K562 (cell line): ENCODE measurements at regions not wholly inside any gene's neighbourhood (a gene's known extent, or its start where the extent isn't known, plus 50 kb on each side); places are given as distances from the start of the nearest gene placed in this dataset.

ENCODE experiments used
- ATAC-seq: fragments of 200-7000 bp; cut with Tn5 transposase; 3 replicates; pipeline ENCODE4 v1.9.1; 2020; ENCODE audit warnings: moderate library complexity
- BruUV-seq: library from RNA; stranded (reverse); fragments of 400-500 nt; replicated peaks from 2 replicates; lab custom pipeline; 2021; lab: Mats Ljungman, UMichigan
- CTCF ChIA-PET: fragments of 300-600 bp; formaldehyde crosslinking; extraction: SDS; loops from one replicate; lab custom pipeline; 2021; ENCODE audit warnings: low intra/inter-chr PET ratio; lab: Yijun Ruan, JAX
- POLR2A ChIA-PET: fragments of 300-600, 350-650 bp; sonication (Branson Sonifier 250); formaldehyde crosslinking; extraction: SDS; loops from one replicate; lab custom pipeline; 2021; ENCODE audit warnings: antibody characterized with exemption, inconsistent platforms; lab: Yijun Ruan, JAX
- DNase-seq, 4 experiments: peaks; one replicate each; pipeline versions ENCODE4 v3.0.0 to v3.0.0-alpha.2; 2011 to 2018; ENCODE audit warnings: low spot score in 3 of 4, mixed read lengths in 3 of 4; ENCODE audit errors: extremely low read depth in 1 of 4
- FAIRE-seq: peaks from 2 replicates; lab custom pipeline; 2011; peaks lifted over from hg19 to GRCh38; lab: Jason Lieb, UNC
- H2AFZ ChIP-seq: 2 replicates; pipeline ENCODE4 v1.6.0; 2011; ENCODE audit warnings: low read depth, low read length, control low read depth, inconsistent platforms
- H3K27ac ChIP-seq: fragments of 200-600 bp; 3 replicates; pipeline ENCODE4 v1.8.0; 2011; ENCODE audit warnings: low read depth, mild to moderate bottlenecking, control low read depth, inconsistent platforms, low read length, moderate library complexity, mixed read lengths; ENCODE audit errors: extremely low read depth
- H3K27me3 ChIP-seq, 2 experiments: fragments of 300-600 bp in 1 of 2; 2 replicates in 1 of 2; 3 replicates in 1 of 2; pipeline versions ENCODE4 v1.6.0 to v1.8.0; 2011; ENCODE audit warnings: inconsistent platforms in 2 of 2, low read length in 2 of 2, mild to moderate bottlenecking in 1 of 2, mixed read lengths in 1 of 2, moderate library complexity in 1 of 2; ENCODE audit not compliant: control insufficient read depth in 2 of 2, insufficient read depth in 2 of 2
- H3K36me3 ChIP-seq: fragments of 300-600 bp; 3 replicates; pipeline ENCODE4 v1.8.0; 2011; ENCODE audit warnings: mild to moderate bottlenecking, low read length, inconsistent platforms; ENCODE audit not compliant: control insufficient read depth, insufficient read depth
- H3K4me1 ChIP-seq, 2 experiments: fragments of 200-600 bp in 1 of 2; replicated peaks in 1 of 2; 2 replicates in 1 of 2; 3 replicates in 1 of 2; pipeline versions ENCODE4 v1.5.1 to v1.8.0; 2011; ENCODE audit warnings: inconsistent platforms in 2 of 2, low read length in 2 of 2, mild to moderate bottlenecking in 1 of 2, mixed read lengths in 1 of 2, moderate library complexity in 1 of 2; ENCODE audit not compliant: control insufficient read depth in 2 of 2, insufficient read depth in 2 of 2
- H3K4me2 ChIP-seq: 2 replicates; pipeline ENCODE4 v1.6.1; 2011; ENCODE audit warnings: low read length, control low read depth, inconsistent platforms, mixed read lengths; ENCODE audit not compliant: insufficient read depth
- H3K4me3 ChIP-seq: fragments of 200-600 bp; sonication (generic), shearing (Covaris generic); 2 replicates; pipeline ENCODE4 v1.5.1; 2016; ENCODE audit warnings: control low read depth, inconsistent platforms
- H3K79me2 ChIP-seq: fragments of 200-600 bp; 3 replicates; pipeline ENCODE4 v1.8.0; 2011; ENCODE audit warnings: low read length, inconsistent platforms; ENCODE audit not compliant: control insufficient read depth, insufficient read depth
- H3K9ac ChIP-seq, 2 experiments: 2 replicates each; pipeline versions ENCODE4 v1.6.0 to v1.6.1; 2011; ENCODE audit warnings: low read depth in 2 of 2, low read length in 2 of 2, control low read depth in 1 of 2, inconsistent platforms in 1 of 2, mild to moderate bottlenecking in 1 of 2, mixed read lengths in 1 of 2; ENCODE audit not compliant: insufficient read depth in 1 of 2
- H3K9me1 ChIP-seq: one replicate; pipeline ENCODE4 v1.6.0; 2011; ENCODE audit warnings: inconsistent platforms, mild to moderate bottlenecking, low read length, moderate library complexity; ENCODE audit not compliant: control insufficient read depth, insufficient read depth
- H3K9me3 ChIP-seq: replicated peaks from 2 replicates; pipeline ENCODE4 v1.5.1; 2011; ENCODE audit warnings: low read depth, low read length, inconsistent platforms; ENCODE audit not compliant: control insufficient read depth, insufficient read depth
- H4K20me1 ChIP-seq: replicated peaks from 2 replicates; pipeline ENCODE4 v1.6.1; 2011; ENCODE audit warnings: low read length, inconsistent platforms, mixed read lengths; ENCODE audit not compliant: control insufficient read depth, insufficient read depth
- BRF1 ChIP-seq: IDR thresholded peaks from 3 replicates; pipeline ENCODE4 v1.6.1; 2011; ENCODE audit warnings: borderline replicate concordance, mild to moderate bottlenecking; ENCODE audit not compliant: insufficient read length; ENCODE audit errors: extremely low read depth
- DLX4 ChIP-seq: fragments of 250-450 bp; sonication (Bioruptor Pico); IDR thresholded peaks from 2 replicates; pipeline ENCODE4 v1.6.1; 2021; ENCODE audit warnings: mild to moderate bottlenecking
- GABPB2 ChIP-seq: fragments of 250-450 bp; sonication (Bioruptor Pico); conservative IDR thresholded peaks from 2 replicates; pipeline ENCODE4 v1.5.1; 2021; ENCODE audit warnings: mild to moderate bottlenecking
- GATA2 ChIP-seq: sonication (generic); formaldehyde crosslinking; IDR thresholded peaks from 2 replicates; pipeline ENCODE4 v1.4.0; 2020; ENCODE audit warnings: mild to moderate bottlenecking, missing genetic modification reagents
- GTF2F1 ChIP-seq: IDR thresholded peaks from 2 replicates; pipeline ENCODE4 v1.6.1; 2011; ENCODE audit warnings: low read depth, low read length, improper control_type of control experiment
- JUN ChIP-seq, 2 experiments: sonication (generic) in 1 of 2; formaldehyde crosslinking in 1 of 2; IDR thresholded peaks; 2 replicates each; pipeline versions ENCODE4 v1.6.1 to v1.8.0; 2012 to 2022; ENCODE audit warnings: borderline replicate concordance in 2 of 2, mild to moderate bottlenecking in 2 of 2, improper control_type of control experiment in 1 of 2, low read depth in 1 of 2, low read length in 1 of 2, missing genetic modification reagents in 1 of 2
- PHB ChIP-seq: fragments of 250-450 bp; sonication (Bioruptor Pico); IDR thresholded peaks from 2 replicates; pipeline ENCODE4 v1.5.0; 2021
- RBBP5 ChIP-seq: fragments of 200-600 bp; sonication (generic); IDR thresholded peaks from 2 replicates; pipeline ENCODE4 v1.6.1; 2012; ENCODE audit warnings: borderline replicate concordance, mild to moderate bottlenecking, low read length, control low read depth, inconsistent platforms; ENCODE audit not compliant: insufficient read depth, poor library complexity, severe bottlenecking
- RFX1 ChIP-seq: fragments of 450-650 bp; IDR thresholded peaks from 2 replicates; pipeline ENCODE4 v1.6.1; 2016; ENCODE audit warnings: mild to moderate bottlenecking, moderate library complexity
- ZNF224 ChIP-seq: sonication (generic); formaldehyde crosslinking; IDR thresholded peaks from 2 replicates; pipeline ENCODE4 v1.8.0; 2022; ENCODE audit warnings: mild to moderate bottlenecking, missing genetic modification reagents
- ZNF280A ChIP-seq: fragments of 450-650 bp; IDR thresholded peaks from 2 replicates; pipeline ENCODE4 v1.6.1; 2018; ENCODE audit warnings: mild to moderate bottlenecking, low read depth; ENCODE audit not compliant: partially characterized antibody
- WGBS: fragments of 100-300 bp; shearing (Covaris generic); methylation state at CpG from one replicate; pipeline ENCODE4 v1.1.6; 2016; ENCODE audit warnings: low coverage, mixed read lengths; ENCODE audit not compliant: insufficient coverage; ENCODE audit errors: missing lambda C conversion rate; 5-methylcytosine and 5-hydroxymethylcytosine counted together
- in situ Hi-C: fragments of 300-500 bp; cut with MboI; formaldehyde crosslinking; loops from 4 replicates; pipeline ENCODE4 v1.15.0; 2018; ENCODE audit warnings: inconsistent platforms, mixed read lengths
- intact Hi-C: fragments of 100-400 bp; cut with micrococcal nuclease; formaldehyde crosslinking; loops from 2 replicates; pipeline ENCODE4 v1.14.2; 2022
- TF ChIP-seq, protein P1 (sequence below): fragments of 250-450 bp; sonication (Bioruptor Pico); IDR thresholded peaks from 2 replicates; pipeline ENCODE4 v1.8.0; 2021; ENCODE audit warnings: moderate library complexity, mild to moderate bottlenecking, inconsistent platforms
- TF ChIP-seq, protein P2 (sequence below): fragments of 250-450 bp; sonication (Bioruptor Pico); IDR thresholded peaks from 2 replicates; pipeline ENCODE4 v1.4.0; 2020; ENCODE audit warnings: mild to moderate bottlenecking
- TF ChIP-seq, protein P3 (sequence below): fragments of 250-450 bp; sonication (Bioruptor Pico); IDR thresholded peaks from 2 replicates; pipeline ENCODE4 v1.8.0; 2021; ENCODE audit warnings: borderline replicate concordance, mild to moderate bottlenecking, moderate library complexity; ENCODE audit not compliant: poor library complexity, severe bottlenecking
- TF ChIP-seq, protein P4 (sequence below): IDR thresholded peaks from 2 replicates; pipeline ENCODE4 v1.6.1; 2016; ENCODE audit warnings: missing genetic modification characterization, missing compliant biosample characterization

GRCh38 chr9:118732998-118733397 lies 636.2 kb downstream of the BRINP1 start:
- no peak overlapping the region for H3K4me2 ChIP-seq
- no peak overlapping the region for H3K9ac ChIP-seq
- 0 out of 2 replicates have a peak, but pooled peaks cover 3% of the 10 kb centered on the region for H3K9me3 ChIP-seq
- ChIA-PET CTCF (no interaction called here), POLR2A (no interaction called here)
- H3K4me1 ChIP-seq = no peaks in the 10 kb centered on the region
- H3K9me1 ChIP-seq = no peaks in the 10 kb centered on the region
- BruUV-seq = no TSS peak
- H4K20me1 ChIP-seq = no peaks in the 10 kb centered on the region
- H3K27me3 ChIP-seq = no peaks in the 10 kb centered on the region
- FAIRE-seq (no peak), ATAC-seq (no peak), DNase-seq (no peak)
- in situ Hi-C loops (no loop called here), intact Hi-C loops (no loop called here)
- no peaks in the 10 kb centered on the region for H3K79me2 ChIP-seq
- H3K27ac ChIP-seq = no peak overlapping the region
- H2AFZ ChIP-seq = no peak overlapping the region
- 0% methylated on average over 1 of the region's 1 CpG for WGBS
- H3K36me3 ChIP-seq = no peaks in the 10 kb centered on the region
- H3K4me3 ChIP-seq = no peak overlapping the region
- no peak for TF ChIP-seq GABPB2 (CRISPR knock-in tag)
- TF ChIP-seq RFX1 = no peak
- no peak for TF ChIP-seq PHB (CRISPR knock-in tag)
- TF ChIP-seq JUN (IDR thresholded peaks at IDR 0.05; ENCODE audit: borderline replicate concordance, low read depth, low read length) = no peak
- TF ChIP-seq JUN (CRISPR knock-in tag; IDR thresholded peaks at IDR 0.05; ENCODE audit: borderline replicate concordance) = no peak
- TF ChIP-seq GATA2 (CRISPR knock-in tag) = no peak
- TF ChIP-seq RBBP5 = no peak
- TF ChIP-seq DLX4 (CRISPR knock-in tag) = no peak
- TF ChIP-seq ZNF224 (CRISPR knock-in tag) = no peak
- TF ChIP-seq, protein P1, sequence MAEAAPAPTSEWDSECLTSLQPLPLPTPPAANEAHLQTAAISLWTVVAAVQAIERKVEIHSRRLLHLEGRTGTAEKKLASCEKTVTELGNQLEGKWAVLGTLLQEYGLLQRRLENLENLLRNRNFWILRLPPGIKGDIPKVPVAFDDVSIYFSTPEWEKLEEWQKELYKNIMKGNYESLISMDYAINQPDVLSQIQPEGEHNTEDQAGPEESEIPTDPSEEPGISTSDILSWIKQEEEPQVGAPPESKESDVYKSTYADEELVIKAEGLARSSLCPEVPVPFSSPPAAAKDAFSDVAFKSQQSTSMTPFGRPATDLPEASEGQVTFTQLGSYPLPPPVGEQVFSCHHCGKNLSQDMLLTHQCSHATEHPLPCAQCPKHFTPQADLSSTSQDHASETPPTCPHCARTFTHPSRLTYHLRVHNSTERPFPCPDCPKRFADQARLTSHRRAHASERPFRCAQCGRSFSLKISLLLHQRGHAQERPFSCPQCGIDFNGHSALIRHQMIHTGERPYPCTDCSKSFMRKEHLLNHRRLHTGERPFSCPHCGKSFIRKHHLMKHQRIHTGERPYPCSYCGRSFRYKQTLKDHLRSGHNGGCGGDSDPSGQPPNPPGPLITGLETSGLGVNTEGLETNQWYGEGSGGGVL (CRISPR knock-in tag) = no peak
- TF ChIP-seq ZNF280A = no peak
- TF ChIP-seq, protein P2, sequence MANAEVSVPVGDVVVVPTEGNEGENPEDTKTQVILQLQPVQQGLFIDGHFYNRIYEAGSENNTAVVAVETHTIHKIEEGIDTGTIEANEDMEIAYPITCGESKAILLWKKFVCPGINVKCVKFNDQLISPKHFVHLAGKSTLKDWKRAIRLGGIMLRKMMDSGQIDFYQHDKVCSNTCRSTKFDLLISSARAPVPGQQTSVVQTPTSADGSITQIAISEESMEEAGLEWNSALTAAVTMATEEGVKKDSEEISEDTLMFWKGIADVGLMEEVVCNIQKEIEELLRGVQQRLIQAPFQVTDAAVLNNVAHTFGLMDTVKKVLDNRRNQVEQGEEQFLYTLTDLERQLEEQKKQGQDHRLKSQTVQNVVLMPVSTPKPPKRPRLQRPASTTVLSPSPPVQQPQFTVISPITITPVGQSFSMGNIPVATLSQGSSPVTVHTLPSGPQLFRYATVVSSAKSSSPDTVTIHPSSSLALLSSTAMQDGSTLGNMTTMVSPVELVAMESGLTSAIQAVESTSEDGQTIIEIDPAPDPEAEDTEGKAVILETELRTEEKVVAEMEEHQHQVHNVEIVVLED = no peak
- TF ChIP-seq BRF1 = no peak
- TF ChIP-seq, protein P3, sequence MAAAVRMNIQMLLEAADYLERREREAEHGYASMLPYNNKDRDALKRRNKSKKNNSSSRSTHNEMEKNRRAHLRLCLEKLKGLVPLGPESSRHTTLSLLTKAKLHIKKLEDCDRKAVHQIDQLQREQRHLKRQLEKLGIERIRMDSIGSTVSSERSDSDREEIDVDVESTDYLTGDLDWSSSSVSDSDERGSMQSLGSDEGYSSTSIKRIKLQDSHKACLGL = no peak
- TF ChIP-seq, protein P4, sequence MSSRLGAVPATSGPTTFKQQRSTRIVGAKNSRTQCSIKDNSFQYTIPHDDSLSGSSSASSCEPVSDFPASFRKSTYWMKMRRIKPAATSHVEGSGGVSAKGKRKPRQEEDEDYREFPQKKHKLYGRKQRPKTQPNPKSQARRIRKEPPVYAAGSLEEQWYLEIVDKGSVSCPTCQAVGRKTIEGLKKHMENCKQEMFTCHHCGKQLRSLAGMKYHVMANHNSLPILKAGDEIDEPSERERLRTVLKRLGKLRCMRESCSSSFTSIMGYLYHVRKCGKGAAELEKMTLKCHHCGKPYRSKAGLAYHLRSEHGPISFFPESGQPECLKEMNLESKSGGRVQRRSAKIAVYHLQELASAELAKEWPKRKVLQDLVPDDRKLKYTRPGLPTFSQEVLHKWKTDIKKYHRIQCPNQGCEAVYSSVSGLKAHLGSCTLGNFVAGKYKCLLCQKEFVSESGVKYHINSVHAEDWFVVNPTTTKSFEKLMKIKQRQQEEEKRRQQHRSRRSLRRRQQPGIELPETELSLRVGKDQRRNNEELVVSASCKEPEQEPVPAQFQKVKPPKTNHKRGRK (tag) = no peak
- no peak for TF ChIP-seq GTF2F1
